Tongue (tissue), 1 donor: ENCODE measurements at regions not wholly inside any gene's neighbourhood (a gene's known extent, or its start where the extent isn't known, plus 50 kb on each side); places are given as distances from the start of the nearest gene placed in this dataset.
"Not testable (repeated sequence)": the region's sequence is repeated elsewhere in the genome, so short reads cannot be mapped to it uniquely, and the experiment has no call there.

Experiments
- DNase-seq: peaks from one replicate; pipeline ENCODE4 v3.0.0-alpha.2; 2015

DNA sequence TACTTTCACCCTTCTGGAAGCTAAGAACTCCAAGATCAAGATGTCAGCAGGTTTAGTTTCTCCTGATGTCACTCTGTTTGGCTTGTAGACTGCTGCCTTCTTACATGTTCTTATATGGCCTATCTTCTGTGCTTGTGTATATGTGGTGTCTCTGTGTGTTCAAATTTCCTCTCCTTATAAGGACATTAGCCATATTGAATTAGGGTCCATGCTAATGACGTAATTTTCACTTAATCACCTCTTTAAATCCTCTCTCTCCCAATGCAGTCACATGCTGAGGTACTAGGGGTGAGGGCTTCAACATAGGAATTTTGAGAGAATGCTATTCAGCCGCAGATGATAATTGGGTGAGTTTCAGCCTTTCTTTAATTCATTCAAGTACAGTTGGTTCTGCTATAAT is 458.3 kb upstream of the SYT4 start:
- DNase-seq, result no peak

DNA sequence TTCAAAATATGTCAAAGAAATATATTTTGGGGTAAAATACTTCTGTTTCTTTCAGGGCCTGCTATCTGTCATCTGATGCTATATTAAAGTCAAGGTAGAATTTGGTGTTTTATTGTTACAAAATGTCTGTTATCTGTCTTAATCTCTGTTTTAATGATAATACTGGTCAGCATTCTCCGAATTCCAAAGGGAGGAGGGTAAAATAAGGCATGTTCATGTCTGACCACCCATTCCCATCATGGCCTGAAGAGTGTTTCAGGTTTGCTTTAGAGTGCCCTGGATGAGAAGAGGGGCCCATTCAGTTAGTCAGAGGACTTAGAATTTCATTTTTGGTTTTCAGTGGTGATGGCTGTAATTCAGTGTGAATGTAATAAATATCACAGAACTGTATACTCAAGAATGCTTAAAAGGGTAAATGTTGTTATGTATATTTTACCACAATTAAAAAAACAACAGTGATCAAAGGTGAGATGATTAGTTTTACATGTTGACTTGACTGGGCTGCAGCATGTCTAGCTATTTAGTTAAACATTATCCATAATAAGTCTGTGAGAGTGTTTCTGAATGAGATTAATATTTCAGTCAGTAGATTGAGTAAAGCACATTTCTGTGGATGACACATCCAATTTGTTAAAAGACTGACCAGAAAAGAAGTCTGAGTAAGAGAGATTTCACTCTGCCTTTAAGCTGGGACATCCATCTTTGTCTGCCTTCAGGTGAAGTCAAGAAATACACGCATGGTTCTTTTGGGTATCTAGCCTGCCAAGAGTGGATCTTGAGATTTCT is 467.9 kb upstream of the SYT4 start:
- no peak for DNase-seq

DNA sequence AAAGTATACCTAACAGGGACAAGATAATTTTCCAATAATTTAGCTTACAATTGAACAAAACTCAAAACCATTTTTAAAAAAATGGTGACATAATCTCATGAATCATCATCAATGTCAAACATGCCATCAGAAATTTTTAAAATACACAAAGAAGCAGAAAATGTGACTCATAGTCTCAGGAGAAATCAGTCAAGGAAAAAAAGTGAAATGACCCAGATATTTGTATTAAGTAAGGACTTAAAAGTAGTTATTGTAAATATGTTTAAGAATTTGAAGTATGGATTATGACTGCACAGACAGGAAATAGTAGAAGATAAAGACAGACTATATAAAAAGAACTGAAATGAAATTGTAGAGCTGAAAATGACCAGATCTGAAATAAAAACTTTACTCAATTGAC is 473.9 kb upstream of the SYT4 start:
- DNase-seq, result no peak

DNA sequence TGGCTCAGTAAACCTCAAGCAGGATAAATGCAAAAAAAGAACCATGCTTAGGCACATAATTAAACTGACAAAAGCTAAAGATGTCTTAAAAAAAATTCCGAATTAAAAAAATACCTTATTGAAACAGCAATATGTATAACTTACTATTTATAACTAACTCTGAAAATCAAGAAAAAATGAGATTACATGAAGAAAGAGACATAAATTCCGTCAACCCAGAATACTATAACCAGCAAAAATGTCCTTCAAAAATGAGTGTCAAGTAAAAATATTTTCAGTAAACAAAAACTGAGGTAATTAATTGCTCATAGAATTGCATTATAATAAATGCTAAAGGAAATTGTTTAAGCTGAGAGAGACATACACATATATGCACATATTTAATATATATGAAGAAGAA is 474.5 kb upstream of the SYT4 start:
- DNase-seq, result no peak

DNA sequence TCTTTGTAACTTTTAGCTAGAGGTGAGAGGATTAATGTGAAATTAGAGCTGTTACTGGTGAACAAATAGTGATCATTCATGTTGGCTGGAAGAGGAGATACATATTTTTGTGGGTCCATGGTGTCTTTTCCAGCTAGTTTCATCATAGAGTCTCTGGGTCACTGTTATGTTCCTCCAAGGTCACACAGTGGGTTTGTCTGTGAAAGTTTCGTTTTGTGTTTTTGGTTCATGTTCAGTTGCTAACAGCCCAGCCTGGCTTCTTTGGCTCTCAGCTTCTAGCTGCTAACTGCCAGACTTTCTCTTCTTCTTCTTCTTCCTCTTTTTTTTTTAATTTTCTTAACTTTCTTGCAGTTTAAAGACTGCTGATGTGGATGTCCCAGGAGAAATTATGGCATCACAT is 480.0 kb upstream of the SYT4 start:
- DNase-seq, result no peak

DNA sequence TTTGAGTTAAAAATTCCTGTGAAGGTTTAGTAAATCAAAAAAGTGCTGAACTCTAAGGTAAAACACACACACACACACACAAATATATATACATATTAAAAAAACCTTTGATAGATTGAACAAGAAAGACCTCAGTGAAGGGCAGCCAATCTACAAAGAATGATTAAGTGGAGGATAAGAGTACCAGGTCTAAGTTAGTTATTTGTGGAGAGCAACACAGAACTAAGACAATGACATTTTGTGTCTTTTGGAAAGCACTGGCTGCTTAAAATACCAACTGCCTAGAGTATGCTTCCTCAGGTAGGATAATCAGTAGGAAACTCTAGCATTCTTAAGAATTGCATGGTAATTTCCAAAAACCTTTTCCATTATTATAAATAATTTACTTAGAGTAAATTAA is 481.4 kb upstream of the SYT4 start:
- DNase-seq, result no peak

DNA sequence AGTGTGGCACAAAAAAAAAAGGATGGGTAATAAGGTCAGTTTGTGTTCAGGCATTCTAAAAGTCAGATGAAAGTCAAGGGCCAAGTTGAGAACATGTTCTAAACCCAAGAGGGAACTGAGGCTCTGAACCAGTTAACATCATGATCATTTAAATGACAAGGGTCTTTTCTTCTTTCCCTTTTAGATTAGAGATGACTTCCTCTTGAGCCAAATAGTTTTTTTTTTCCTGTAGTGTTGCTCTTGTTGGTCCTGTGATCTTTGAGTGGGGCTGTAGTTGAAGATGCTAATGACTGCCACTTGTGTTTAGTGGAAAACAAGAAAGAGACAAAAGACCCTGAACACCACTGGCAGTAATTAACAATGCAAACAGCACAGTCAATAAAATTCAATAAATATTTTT is 482.7 kb upstream of the SYT4 start:
- no peak for DNase-seq

DNA sequence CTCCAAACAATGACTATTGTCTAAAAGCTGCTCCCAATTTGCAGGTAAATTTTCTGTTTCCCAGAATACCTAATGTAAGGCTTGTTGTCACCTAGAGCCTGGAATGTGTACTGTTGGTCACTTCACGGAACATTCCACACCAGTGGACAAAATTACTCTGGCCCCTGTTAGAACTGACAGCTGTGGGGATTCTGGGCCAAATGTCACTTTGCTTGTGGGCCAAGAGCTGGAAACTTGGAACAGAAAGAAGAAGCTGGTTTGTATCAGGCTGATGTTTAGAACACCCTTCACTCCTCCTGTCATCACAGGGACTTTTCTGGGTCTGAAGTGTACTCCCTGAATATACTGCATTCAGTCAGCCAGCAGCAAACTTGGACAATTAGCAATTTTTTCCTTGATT is 495.6 kb upstream of the SYT4 start:
- DNase-seq, result peak; percentile 81

DNA sequence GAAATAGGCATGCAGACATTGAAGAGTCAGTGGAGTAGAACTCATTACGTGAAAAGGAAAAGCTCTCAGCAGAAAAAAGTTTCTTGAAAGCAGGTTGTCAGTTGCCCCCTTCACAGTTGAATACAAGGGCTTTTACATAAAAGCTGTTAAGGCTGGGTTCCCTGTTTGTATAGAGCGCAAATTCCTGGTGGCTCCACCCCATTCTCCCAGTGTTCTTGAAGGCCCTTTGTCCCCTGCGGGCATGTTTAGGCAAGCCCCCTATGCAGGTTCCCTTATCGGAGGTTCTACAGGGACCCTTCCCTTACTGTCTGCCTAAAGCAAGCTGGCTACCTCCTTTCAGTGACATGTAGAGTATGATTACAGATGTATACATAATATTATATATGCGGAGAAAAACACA is 497.2 kb upstream of the SYT4 start:
- DNase-seq, result no peak

DNA sequence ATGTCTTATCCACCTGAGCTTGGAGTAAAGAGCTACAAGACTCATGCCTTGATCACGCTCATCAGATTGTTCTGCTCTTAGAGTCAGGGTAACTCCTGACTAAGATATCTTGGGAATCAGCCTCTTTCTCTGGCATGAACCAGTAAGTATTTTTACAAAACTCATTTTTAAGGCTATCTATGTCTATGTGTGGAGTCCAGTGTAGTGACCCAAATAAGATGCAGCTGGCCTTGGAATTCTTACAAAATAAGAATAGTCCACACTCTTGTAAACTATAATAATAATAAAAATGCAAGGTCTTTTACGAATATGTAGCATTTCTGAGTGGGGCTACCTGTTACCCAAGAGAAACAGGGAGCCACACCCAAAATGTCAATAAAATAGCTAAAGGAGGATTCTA is 498.3 kb upstream of the SYT4 start:
- no peak for DNase-seq

DNA sequence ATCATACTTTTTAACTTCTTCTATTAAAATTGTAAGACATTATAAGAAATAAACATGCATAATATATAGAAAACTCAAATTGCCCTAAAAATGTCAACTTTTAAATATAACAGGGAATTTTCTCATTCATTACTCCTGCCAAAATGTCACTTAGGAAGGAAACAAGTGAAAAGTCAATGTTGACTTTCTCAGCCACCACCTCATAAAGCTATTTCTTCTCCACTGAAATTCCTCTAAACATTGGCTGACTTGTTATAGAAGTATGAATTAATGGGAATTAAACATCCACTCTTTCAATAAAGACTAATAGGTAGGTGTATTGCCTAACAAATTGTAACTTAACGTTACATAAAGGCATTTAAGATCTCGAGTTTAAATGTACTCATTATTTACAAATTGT is 499.7 kb upstream of the SYT4 start:
- DNase-seq, result no peak

DNA sequence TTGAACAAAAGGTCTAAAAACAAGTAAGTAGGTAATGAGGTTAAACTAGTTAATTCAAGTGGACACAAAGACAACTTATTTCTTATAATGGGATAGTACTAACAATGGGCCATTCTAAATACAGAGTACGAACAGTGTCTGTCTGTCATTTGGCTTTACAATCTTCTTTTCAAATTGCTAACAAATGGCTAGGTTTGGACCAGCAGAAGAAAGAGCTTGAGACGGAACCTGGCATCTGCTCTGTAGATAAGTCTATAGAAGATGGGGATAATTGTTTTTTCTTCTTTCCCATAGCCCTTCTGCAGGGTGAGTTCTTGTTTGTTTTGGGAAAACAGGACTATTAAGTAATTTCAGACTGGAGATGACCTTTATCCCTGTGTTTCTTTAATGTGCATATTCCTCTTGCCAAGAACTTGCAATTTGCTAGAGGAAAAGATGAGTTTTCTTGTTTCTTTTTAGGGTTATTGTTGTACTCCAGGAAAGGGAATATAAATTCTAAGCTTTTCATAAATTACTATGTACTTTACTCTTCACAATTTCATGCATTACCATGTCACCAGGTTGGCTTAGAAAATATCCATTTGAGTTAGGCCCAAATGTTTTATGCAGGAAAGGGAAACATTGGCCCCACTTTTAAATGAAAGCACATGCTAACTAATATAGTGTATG is 500.5 kb upstream of the SYT4 start:
- peak; percentile 72 for DNase-seq

DNA sequence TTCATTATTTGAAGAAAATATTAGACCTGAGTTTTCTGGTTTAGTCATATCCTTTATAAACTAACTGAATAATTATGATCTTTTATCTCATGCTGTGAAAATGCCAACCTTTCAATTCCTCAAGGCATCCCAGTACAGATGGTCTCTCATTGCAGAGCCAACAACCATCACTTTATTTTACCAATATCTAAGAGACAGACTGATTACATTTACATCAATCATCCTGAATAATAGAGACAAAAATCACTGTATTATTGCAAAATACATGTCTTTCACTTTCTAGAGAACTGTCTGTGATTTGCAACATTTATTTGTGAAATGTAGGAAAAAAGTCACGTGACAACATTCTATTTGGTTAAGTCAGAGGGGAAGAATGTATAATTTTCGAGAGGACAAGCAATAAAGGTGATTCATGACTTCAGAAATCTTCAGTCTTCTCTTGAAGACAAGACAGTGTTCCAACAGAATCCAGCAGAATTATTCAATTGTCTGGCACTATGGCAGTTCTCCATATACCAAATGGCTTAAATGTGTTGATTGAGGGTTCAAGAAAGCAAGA is 503.6 kb upstream of the SYT4 start:
- no peak for DNase-seq

DNA sequence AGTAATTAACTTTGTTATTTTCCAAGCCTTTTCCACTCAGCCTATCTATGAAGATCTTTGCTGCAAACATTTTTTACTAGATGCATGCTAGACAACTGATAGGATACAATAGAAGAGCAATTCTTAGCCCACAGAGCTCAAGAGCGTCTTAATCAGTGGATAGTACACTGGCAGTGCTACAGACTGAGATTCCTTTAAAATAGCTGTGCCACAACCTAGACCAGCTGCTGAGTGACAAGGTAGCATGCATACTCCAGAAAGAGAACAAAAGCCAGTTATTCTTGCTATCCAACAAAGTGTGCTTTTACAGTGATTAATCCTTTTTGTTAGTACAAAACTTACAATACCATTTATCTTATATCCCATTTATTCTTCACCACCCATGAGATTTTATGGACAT is 507.9 kb upstream of the SYT4 start:
- no peak for DNase-seq

DNA sequence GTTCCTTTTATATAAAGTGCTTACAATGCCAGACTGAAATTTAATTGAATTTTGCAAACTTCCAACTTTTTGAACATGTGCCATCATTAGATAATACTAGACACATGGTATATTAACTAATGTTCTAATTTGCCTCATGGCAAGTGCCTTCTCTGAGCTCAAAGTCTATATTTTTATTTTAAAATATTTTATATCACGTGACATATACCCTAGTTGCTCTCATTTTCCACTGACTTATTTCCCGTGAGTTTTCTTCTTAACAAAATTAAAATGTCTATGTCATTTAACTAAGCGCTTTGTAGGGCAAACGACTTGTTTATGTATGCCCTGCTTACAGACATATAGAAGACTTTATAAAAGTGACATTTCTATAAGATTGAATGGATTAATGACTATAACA is 509.6 kb upstream of the SYT4 start:
- no peak for DNase-seq

DNA sequence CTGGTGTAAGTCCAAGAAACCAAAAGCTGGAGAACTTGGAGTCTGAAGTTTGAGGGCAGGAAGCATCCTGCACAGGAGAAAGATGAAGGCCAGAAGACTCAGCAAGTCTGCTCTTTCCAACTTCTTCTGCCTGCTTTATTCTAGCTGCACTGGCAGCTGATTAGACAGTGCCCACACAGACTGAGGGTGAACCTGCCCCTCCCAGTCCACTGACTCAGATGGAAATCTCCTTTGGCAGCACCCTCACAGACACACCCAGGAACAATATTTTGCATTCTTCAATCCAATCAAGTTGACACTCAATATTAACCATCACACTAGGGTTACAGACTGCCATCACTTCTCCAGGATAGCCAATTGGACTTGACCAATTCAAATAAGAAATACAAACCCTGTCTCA is 510.4 kb upstream of the SYT4 start:
- not testable (repeated sequence) for DNase-seq

DNA sequence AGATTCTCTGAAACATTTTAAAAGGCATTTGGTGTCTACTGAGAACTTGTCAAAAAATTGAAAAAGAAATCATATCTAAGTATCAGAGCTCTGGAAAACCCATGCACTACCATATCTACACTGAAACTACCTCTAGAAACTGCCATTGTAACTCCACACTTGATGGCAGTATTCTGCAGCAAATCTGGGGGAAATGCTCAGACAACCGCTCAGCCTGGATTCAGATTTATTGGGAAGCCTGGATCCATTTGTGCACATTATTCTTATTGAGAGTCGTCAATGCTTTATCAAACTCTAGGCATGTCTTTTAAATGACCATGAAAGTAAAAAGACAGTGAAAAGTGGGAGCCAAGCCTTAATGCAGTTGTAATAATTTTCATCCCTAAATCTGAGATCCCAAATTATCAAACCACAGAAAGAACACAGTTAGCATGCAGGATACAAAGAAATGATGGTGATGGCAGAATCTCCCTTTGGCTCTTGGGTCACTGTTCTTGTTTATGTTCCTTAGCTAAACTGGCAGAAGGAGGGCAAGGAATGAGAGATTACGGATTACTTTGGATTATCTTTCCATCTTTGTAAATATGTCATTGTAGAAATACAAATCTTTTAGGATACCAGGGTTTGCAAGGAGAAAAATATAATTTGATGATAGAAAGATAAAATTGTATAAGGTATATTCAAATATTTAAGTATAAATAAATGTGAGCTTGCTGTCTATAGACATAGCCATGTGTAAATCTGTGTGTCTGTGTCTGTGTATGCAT is 512.1 kb upstream of the SYT4 start:
- DNase-seq, result peak; percentile 59

DNA sequence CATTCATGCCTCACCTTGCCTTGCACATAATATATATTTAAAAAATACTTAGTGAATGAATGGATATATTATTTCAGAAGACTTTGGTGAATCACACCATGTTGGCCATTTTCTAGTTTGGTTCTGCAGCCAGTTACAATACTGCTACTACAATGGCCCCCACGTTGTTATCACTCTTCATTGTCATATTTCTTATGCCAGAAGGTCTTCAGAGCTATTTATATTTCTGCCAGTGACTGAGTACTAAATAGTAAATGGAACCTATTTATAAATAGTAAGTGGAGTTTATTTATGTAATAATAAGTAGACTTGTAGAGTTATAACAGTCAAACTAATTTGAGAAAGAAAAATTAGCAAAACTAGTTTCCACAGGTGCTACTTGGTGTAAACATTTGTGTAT is 516.6 kb upstream of the SYT4 start:
- DNase-seq, result no peak

DNA sequence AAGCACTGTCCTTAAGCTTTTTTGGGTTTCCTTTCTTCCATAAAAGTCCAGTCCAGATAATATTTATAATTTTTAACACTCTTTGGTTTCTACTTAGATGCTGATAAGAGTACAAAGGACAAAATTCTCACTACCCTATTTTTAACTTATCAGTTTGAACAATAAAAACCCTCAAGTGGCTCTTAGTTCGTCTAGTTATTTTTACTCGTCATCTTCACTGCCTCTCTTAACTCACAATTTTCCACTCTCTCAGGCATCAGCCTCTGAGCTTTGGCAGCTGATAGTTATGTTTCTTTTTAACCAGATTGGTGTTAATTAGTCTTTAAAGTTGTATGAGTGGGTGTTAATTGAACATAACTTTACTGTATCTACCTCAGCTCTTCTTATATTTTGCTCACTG is 517.1 kb upstream of the SYT4 start:
- DNase-seq, result no peak

DNA sequence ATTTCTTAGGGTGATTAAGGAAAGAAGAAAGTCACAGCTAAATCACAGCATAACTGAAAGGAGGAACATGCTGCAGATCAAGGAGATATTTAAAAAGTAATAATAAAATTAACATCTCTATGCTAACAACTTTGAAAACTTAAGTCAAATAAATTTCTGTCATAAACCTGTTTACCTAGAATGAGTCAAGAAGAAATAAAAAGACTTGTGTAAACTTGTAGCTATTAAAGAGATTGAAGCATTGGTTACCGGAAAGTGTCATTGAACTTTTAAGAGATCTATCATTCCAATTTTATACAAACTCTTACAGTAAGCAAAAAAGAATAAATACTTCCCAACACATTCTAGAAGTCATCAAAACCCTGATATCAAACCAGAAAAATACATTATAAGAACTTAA is 520.1 kb upstream of the SYT4 start:
- DNase-seq, result no peak

DNA sequence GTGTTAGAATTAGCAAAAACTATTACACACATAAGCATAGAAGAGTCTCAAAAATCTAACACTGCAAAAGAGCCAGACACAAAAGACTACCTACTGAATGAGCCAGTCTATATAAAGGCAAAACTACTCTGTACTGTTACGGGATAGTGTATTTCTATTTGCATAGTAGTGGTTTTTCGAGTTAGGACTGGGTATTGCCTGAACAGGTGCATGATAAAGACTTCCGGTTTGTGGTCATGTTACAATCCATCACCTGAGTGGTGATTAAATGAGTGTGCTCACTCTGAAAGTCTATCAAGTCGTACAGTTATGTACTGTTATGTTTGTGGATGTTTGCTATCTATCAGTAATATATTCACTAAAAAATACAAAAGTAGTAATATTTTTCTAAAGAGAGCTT is 523.3 kb upstream of the SYT4 start:
- DNase-seq, result no peak

DNA sequence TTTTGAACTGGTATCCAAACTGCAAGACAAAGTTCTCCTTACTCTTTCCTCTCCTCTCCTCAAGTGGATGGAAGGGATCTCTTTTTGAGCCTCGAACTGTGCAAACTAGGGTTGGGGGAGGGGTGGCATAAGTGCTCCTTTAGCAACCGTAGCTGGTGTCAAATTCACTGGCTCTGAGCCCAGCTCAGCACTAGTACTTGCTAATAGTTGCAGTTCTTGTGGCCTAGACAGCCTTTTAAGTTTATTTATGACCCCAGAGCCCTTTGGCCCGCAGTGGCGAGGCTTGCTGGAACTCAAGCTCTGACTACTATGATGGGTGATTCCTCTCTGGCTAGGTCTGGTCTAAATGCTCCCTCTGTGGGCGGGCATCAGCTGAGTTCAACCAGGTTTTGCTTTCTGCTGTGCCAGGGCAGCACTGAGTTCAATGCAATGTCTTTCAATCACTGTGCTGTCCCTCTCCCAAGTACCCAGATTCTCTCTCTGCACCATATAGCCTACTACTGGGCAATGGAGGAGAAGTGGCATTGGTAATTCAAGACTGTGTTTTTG is 528.4 kb upstream of the SYT4 start:
- DNase-seq, result peak; percentile 38

DNA sequence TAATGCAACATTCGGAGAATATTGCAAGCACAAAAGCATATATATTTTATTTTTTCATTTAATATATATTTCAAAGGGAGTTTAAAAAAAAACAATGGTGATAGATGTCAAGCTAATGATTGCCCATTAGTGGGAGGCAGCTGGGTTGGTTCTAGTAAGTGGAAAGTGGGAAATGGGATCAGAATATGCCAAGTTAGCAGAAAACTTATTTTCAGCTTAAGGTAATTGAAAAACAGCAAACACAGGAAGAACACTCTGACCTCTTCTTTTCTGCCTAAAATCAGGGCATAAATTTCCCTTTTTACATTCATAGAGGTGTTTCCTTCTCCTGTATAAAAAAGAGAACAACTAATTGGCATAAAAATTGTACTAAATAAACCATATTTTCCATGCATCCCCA is 535.3 kb upstream of the SYT4 start:
- no peak for DNase-seq
